Activated CD4-positive, alpha-beta T cell treated with anti-CD3 and anti-CD28 coated beads, Interleukin-2, amount 10 ng/mL, durations not matched to agents 24 days and 14 days (primary cell): ENCODE measurements at regions not wholly inside any gene's neighbourhood (a gene's known extent, or its start where the extent isn't known, plus 50 kb on each side); places are given as distances from the start of the nearest gene placed in this dataset.
"Not testable (repeated sequence)": the region's sequence is repeated elsewhere in the genome, so short reads cannot be mapped to it uniquely, and the experiment has no call there.

ENCODE experiments used
- DNase-seq: peaks from one replicate; pipeline ENCODE4 v3.0.0; 2022
- H3K27ac Mint-ChIP-seq: one replicate; pipeline ENCODE4 v1.8.0; 2022; ENCODE audit warnings: mild to moderate bottlenecking, mixed read lengths
- H3K27me3 Mint-ChIP-seq: one replicate; pipeline ENCODE4 v1.8.0; 2022; ENCODE audit warnings: mixed read lengths
- H3K36me3 Mint-ChIP-seq: one replicate; pipeline ENCODE4 v1.8.0; 2022; ENCODE audit warnings: low read depth, mild to moderate bottlenecking, mixed read lengths
- H3K4me1 Mint-ChIP-seq: one replicate; pipeline ENCODE4 v1.8.0; 2021; ENCODE audit warnings: mixed read lengths
- H3K4me3 Mint-ChIP-seq: one replicate; pipeline ENCODE4 v1.8.0; 2022; ENCODE audit warnings: mild to moderate bottlenecking, moderate library complexity, mixed read lengths
- H3K9me3 Mint-ChIP-seq: one replicate; pipeline ENCODE4 v1.8.0; 2021; ENCODE audit warnings: mixed read lengths
- intact Hi-C: fragments of 100-400 bp; cut with micrococcal nuclease; formaldehyde crosslinking; loops from one replicate; pipeline ENCODE4 v1.15.1; 2023

GRCh38 chr3:168803536-168803935 lies 707.8 kb upstream of the GOLIM4 start:
- intact Hi-C loops, result no loop called here
- no peaks in the 10 kb centered on the region for H3K4me1 Mint-ChIP-seq
- no peak for DNase-seq
- no peaks in the 10 kb centered on the region for H3K9me3 Mint-ChIP-seq
- H3K4me3 Mint-ChIP-seq, result no peak overlapping the region
- H3K27me3 Mint-ChIP-seq, result no peaks in the 10 kb centered on the region
- H3K36me3 Mint-ChIP-seq, result no peaks in the 10 kb centered on the region
- H3K27ac Mint-ChIP-seq, result no peak overlapping the region

GRCh38 chr3:168802766-168803165 lies 707.0 kb upstream of the GOLIM4 start:
- no peak overlapping the region for H3K4me3 Mint-ChIP-seq
- no peak overlapping the region for H3K27ac Mint-ChIP-seq
- no peaks in the 10 kb centered on the region for H3K27me3 Mint-ChIP-seq
- H3K9me3 Mint-ChIP-seq, result no peaks in the 10 kb centered on the region
- H3K36me3 Mint-ChIP-seq, result no peaks in the 10 kb centered on the region
- no peak for DNase-seq
- H3K4me1 Mint-ChIP-seq, result no peaks in the 10 kb centered on the region
- intact Hi-C loops, result no loop called here

GRCh38 chr3:168801794-168802193 lies 706.1 kb upstream of the GOLIM4 start:
- no peaks in the 10 kb centered on the region for H3K4me1 Mint-ChIP-seq
- no peaks in the 10 kb centered on the region for H3K9me3 Mint-ChIP-seq
- DNase-seq, result no peak
- H3K27ac Mint-ChIP-seq, result no peak overlapping the region
- intact Hi-C loops, result no loop called here
- H3K36me3 Mint-ChIP-seq, result no peaks in the 10 kb centered on the region
- H3K27me3 Mint-ChIP-seq, result no peaks in the 10 kb centered on the region
- H3K4me3 Mint-ChIP-seq, result no peak overlapping the region

- H3K27me3 Mint-ChIP-seq, result no peaks in the 10 kb centered on the region
- intact Hi-C loops, result no loop called here
- no peak overlapping the region for H3K27ac Mint-ChIP-seq
- H3K4me3 Mint-ChIP-seq, result no peak overlapping the region
- H3K4me1 Mint-ChIP-seq, result no peaks in the 10 kb centered on the region
- DNase-seq, result no peak
- no peaks in the 10 kb centered on the region for H3K9me3 Mint-ChIP-seq
- H3K36me3 Mint-ChIP-seq, result no peaks in the 10 kb centered on the region
Measured at GRCh38 chr3:168796339-168796738, 700.6 kb upstream of the GOLIM4 start.

GRCh38 chr3:168794427-168794826 lies 698.7 kb upstream of the GOLIM4 start:
- Mint-ChIP-seq H3K36me3 (no peaks in the 10 kb centered on the region), H3K27ac (no peak overlapping the region)
- intact Hi-C loops, result no loop called here

GRCh38 chr3:168782193-168782592 lies 686.5 kb upstream of the GOLIM4 start:
- H3K27ac Mint-ChIP-seq, result no peak overlapping the region
- intact Hi-C loops, result no loop called here
- no peak overlapping the region for H3K4me3 Mint-ChIP-seq
- DNase-seq, result no peak
- H3K9me3 Mint-ChIP-seq, result no peaks in the 10 kb centered on the region
- H3K4me1 Mint-ChIP-seq, result no peaks in the 10 kb centered on the region
- no peaks in the 10 kb centered on the region for H3K27me3 Mint-ChIP-seq
- H3K36me3 Mint-ChIP-seq, result no peaks in the 10 kb centered on the region

More at GRCh38 chr3:168794427-168794826, 698.7 kb upstream of the GOLIM4 start:
- no peak overlapping the region for H3K4me3 Mint-ChIP-seq
- no peaks in the 10 kb centered on the region for H3K9me3 Mint-ChIP-seq
- no peak for DNase-seq
- no peaks in the 10 kb centered on the region for H3K27me3 Mint-ChIP-seq
- H3K4me1 Mint-ChIP-seq, result no peaks in the 10 kb centered on the region

GRCh38 chr3:168779970-168780645 lies 684.4 kb upstream of the GOLIM4 start:
- H3K9me3 Mint-ChIP-seq, intact Hi-C loops, DNase-seq, H3K4me1 Mint-ChIP-seq, H3K36me3 Mint-ChIP-seq, H3K27ac Mint-ChIP-seq, H3K27me3 Mint-ChIP-seq, H3K4me3 Mint-ChIP-seq: not testable (repeated sequence)

- no peaks in the 10 kb centered on the region for H3K4me1 Mint-ChIP-seq
- H3K4me3 Mint-ChIP-seq, result no peak overlapping the region
- no peaks in the 10 kb centered on the region for H3K9me3 Mint-ChIP-seq
- no peak for DNase-seq
- intact Hi-C loops, result no loop called here
- H3K36me3 Mint-ChIP-seq, result no peaks in the 10 kb centered on the region
- H3K27me3 Mint-ChIP-seq, result no peaks in the 10 kb centered on the region
- H3K27ac Mint-ChIP-seq, result no peak overlapping the region
Measured at GRCh38 chr3:168753724-168754123, 658.0 kb upstream of the GOLIM4 start.

GRCh38 chr3:168752339-168752738 lies 656.6 kb upstream of the GOLIM4 start:
- H3K27me3 Mint-ChIP-seq, result no peaks in the 10 kb centered on the region
- H3K9me3 Mint-ChIP-seq, result no peaks in the 10 kb centered on the region
- no peaks in the 10 kb centered on the region for H3K36me3 Mint-ChIP-seq
- no peaks in the 10 kb centered on the region for H3K4me1 Mint-ChIP-seq
- H3K4me3 Mint-ChIP-seq, result no peak overlapping the region
- H3K27ac Mint-ChIP-seq, result no peak overlapping the region
- no peak for DNase-seq
- intact Hi-C loops, result no loop called here

- no peaks in the 10 kb centered on the region for H3K4me1 Mint-ChIP-seq
- H3K4me3 Mint-ChIP-seq, result no peak overlapping the region
- no peak for DNase-seq
- H3K36me3 Mint-ChIP-seq, result no peaks in the 10 kb centered on the region
- no peak overlapping the region for H3K27ac Mint-ChIP-seq
- H3K9me3 Mint-ChIP-seq, result peaks cover 5% of the 10 kb centered on the region
- H3K27me3 Mint-ChIP-seq, result no peaks in the 10 kb centered on the region
- intact Hi-C loops, result no loop called here
Measured at GRCh38 chr3:168747697-168748096, 652.0 kb upstream of the GOLIM4 start.

GRCh38 chr3:168738527-168739325 lies 643.0 kb upstream of the GOLIM4 start:
- H3K36me3 Mint-ChIP-seq, result no peaks in the 10 kb centered on the region
- no peak for DNase-seq
- no peak overlapping the region for H3K27ac Mint-ChIP-seq
- H3K9me3 Mint-ChIP-seq, result no peaks in the 10 kb centered on the region
- H3K4me1 Mint-ChIP-seq, result no peaks in the 10 kb centered on the region
- no peak overlapping the region for H3K4me3 Mint-ChIP-seq
- H3K27me3 Mint-ChIP-seq, result no peaks in the 10 kb centered on the region
- intact Hi-C loops, result no loop called here

- peaks cover 7% of the 10 kb centered on the region for H3K9me3 Mint-ChIP-seq
- H3K4me1 Mint-ChIP-seq, result no peaks in the 10 kb centered on the region
- intact Hi-C loops, result no loop called here
- no peaks in the 10 kb centered on the region for H3K27me3 Mint-ChIP-seq
- H3K4me3 Mint-ChIP-seq, result no peak overlapping the region
- no peak for DNase-seq
- no peak overlapping the region for H3K27ac Mint-ChIP-seq
- H3K36me3 Mint-ChIP-seq, result no peaks in the 10 kb centered on the region
Measured at GRCh38 chr3:168736202-168736601, 640.5 kb upstream of the GOLIM4 start.

- Mint-ChIP-seq H3K36me3 (no peaks in the 10 kb centered on the region), H3K9me3 (peaks cover 7% of the 10 kb centered on the region), H3K27me3 (no peaks in the 10 kb centered on the region), H3K4me1 (no peaks in the 10 kb centered on the region), H3K27ac (no peak overlapping the region), H3K4me3 (no peak overlapping the region)
- DNase-seq, result no peak
- intact Hi-C loops, result no loop called here
Measured at GRCh38 chr3:168730073-168730472, 634.3 kb upstream of the GOLIM4 start.

- Mint-ChIP-seq H3K27me3 (no peaks in the 10 kb centered on the region), H3K4me3 (no peak overlapping the region), H3K27ac (no peak overlapping the region), H3K9me3 (no peaks in the 10 kb centered on the region), H3K4me1 (no peaks in the 10 kb centered on the region), H3K36me3 (no peaks in the 10 kb centered on the region)
- no peak for DNase-seq
- intact Hi-C loops, result no loop called here
Measured at GRCh38 chr3:168722091-168722490, 626.4 kb upstream of the GOLIM4 start.
